GM18870 (cell line): ENCODE measurements at regions not wholly inside any gene's neighbourhood (a gene's known extent, or its start where the extent isn't known, plus 50 kb on each side); places are given as distances from the start of the nearest gene placed in this dataset.
A peak's percentile ranks its signal among the peaks of the same experiment; 100 is the strongest.

Source experiments
- ATAC-seq: cut with Tn5 transposase; IDR thresholded peaks from one replicate; pipeline ENCODE4 v1.9.1; 2021; ENCODE audit warnings: moderate library complexity; ENCODE audit not compliant: unreplicated experiment

GRCh38 chr12:63090716-63091115 lies 60.3 kb downstream of the AVPR1A start:
- ATAC-seq: no peak

- ATAC-seq: no peak
Measured at GRCh38 chr12:63086149-63086915, 64.7 kb downstream of the AVPR1A start.

- ATAC-seq: no peak
Measured at GRCh38 chr12:63085120-63085519, 65.9 kb downstream of the AVPR1A start.

GRCh38 chr12:63084501-63084900 lies 66.5 kb downstream of the AVPR1A start:
- ATAC-seq: no peak

GRCh38 chr12:63083046-63083445 lies 68.0 kb downstream of the AVPR1A start:
- ATAC-seq: no peak

GRCh38 chr12:63079791-63080502 lies 71.1 kb downstream of the AVPR1A start:
- no peak for ATAC-seq

GRCh38 chr12:63078906-63079305 lies 72.1 kb downstream of the AVPR1A start:
- no peak for ATAC-seq

- ATAC-seq: no peak
Measured at GRCh38 chr12:63075376-63076060, 75.5 kb downstream of the AVPR1A start.

- ATAC-seq: no peak
Measured at GRCh38 chr12:63070709-63071108, 80.3 kb downstream of the AVPR1A start.

- ATAC-seq: no peak
Measured at GRCh38 chr12:63069860-63070617, 81.0 kb downstream of the AVPR1A start.

GRCh38 chr12:63068857-63069442 lies 82.1 kb downstream of the AVPR1A start:
- peak; percentile 56 for ATAC-seq

GRCh38 chr12:63066782-63067181 lies 84.2 kb downstream of the AVPR1A start:
- no peak for ATAC-seq

- no peak for ATAC-seq
Measured at GRCh38 chr12:63066136-63066535, 84.9 kb downstream of the AVPR1A start.

GRCh38 chr12:63064080-63064479 lies 86.9 kb downstream of the AVPR1A start:
- ATAC-seq: no peak

- ATAC-seq: no peak
Measured at GRCh38 chr12:63056649-63057048, 94.4 kb downstream of the AVPR1A start.

- ATAC-seq: no peak
Measured at GRCh38 chr12:63052696-63053095, 98.3 kb downstream of the AVPR1A start.

- no peak for ATAC-seq
Measured at GRCh38 chr12:63047146-63047545, 103.9 kb downstream of the AVPR1A start.

GRCh38 chr12:63045020-63045860 lies 105.8 kb downstream of the AVPR1A start:
- no peak for ATAC-seq

- no peak for ATAC-seq
Measured at GRCh38 chr12:63042646-63043045, 107.7 kb upstream of the PPM1H start.

GRCh38 chr12:63041601-63042000 lies 106.7 kb upstream of the PPM1H start:
- no peak for ATAC-seq
